CD4-positive, alpha-beta T cell (primary cell): ENCODE measurements at regions not wholly inside any gene's neighbourhood (a gene's known extent, or its start where the extent isn't known, plus 50 kb on each side); places are given as distances from the start of the nearest gene placed in this dataset.

Experiments
- ATAC-seq: fragments of 200-7000 bp; cut with Tn5 transposase; one replicate; pipeline ENCODE4 v1.10.0; 2022; ENCODE audit warnings: mild to moderate bottlenecking; ENCODE audit not compliant: poor library complexity
- CTCF ChIA-PET: fragments of 350-600 bp; sonication (Branson Sonifier 250); formaldehyde crosslinking; loops from one replicate; lab custom pipeline; 2021; ENCODE audit warnings: antibody characterized with exemption, inconsistent platforms; lab: Charles Lee
- POLR2A ChIA-PET: fragments of 350-600 bp; sonication (Branson Sonifier 250); formaldehyde crosslinking; loops from one replicate; lab custom pipeline; 2021; ENCODE audit warnings: antibody characterized with exemption, inconsistent platforms; lab: Charles Lee
- DNase-seq, 14 experiments: peaks; one replicate each; pipeline ENCODE4 v3.0.0-alpha.2; 2013 to 2020; ENCODE audit warnings: mixed read lengths in 2 of 14
- H3K27ac ChIP-seq, 2 donors: one replicate each; pipeline versions ENCODE4 v1.5.1 to v1.7.0; 2013; ENCODE audit warnings: low read length in 2 of 2, low read depth in 1 of 2, mild to moderate bottlenecking in 1 of 2
- H3K27me3 ChIP-seq, 2 experiments: 1 replicate in 1 of 2; 2 replicates in 1 of 2; pipeline versions ENCODE4 v1.6.1 to v1.7.0; 2013; ENCODE audit warnings: low read length in 2 of 2, control low read depth in 1 of 2, mild to moderate bottlenecking in 1 of 2, moderate library complexity in 1 of 2; ENCODE audit not compliant: insufficient read depth in 2 of 2, control insufficient read depth in 1 of 2
- H3K36me3 ChIP-seq: one replicate; pipeline ENCODE4 v1.6.1; 2013; ENCODE audit warnings: low read length, control low read depth; ENCODE audit not compliant: insufficient read depth
- H3K4me1 ChIP-seq: one replicate; pipeline ENCODE4 v1.6.1; 2013; ENCODE audit warnings: low read length, control low read depth; ENCODE audit not compliant: insufficient read depth
- H3K4me3 ChIP-seq: one replicate; pipeline ENCODE4 v1.5.1; 2013; ENCODE audit warnings: mild to moderate bottlenecking, low read length, moderate library complexity
- H3K9me3 ChIP-seq, 2 experiments: 1 replicate in 1 of 2; 2 replicates in 1 of 2; pipeline versions ENCODE4 v1.6.1 to v1.7.0; 2013; ENCODE audit warnings: low read length in 2 of 2, mild to moderate bottlenecking in 2 of 2, control low read depth in 1 of 2, moderate library complexity in 1 of 2; ENCODE audit not compliant: control insufficient read depth in 1 of 2, insufficient read depth in 1 of 2
- H3K27ac Mint-ChIP-seq: one replicate; pipeline ENCODE4 v1.8.0; 2020; ENCODE audit warnings: mixed read lengths
- H3K27me3 Mint-ChIP-seq: one replicate; pipeline ENCODE4 v1.8.0; 2021; ENCODE audit warnings: mixed read lengths
- H3K36me3 Mint-ChIP-seq: one replicate; pipeline ENCODE4 v1.8.0; 2021; ENCODE audit warnings: low read depth, mixed read lengths
- H3K4me1 Mint-ChIP-seq: one replicate; pipeline ENCODE4 v1.8.0; 2021; ENCODE audit warnings: low read depth, mixed read lengths
- H3K4me3 Mint-ChIP-seq: one replicate; pipeline ENCODE4 v1.8.0; 2020; ENCODE audit warnings: mild to moderate bottlenecking, mixed read lengths
- H3K9me3 Mint-ChIP-seq: one replicate; pipeline ENCODE4 v1.8.0; 2020; ENCODE audit warnings: mixed read lengths
- CTCF ChIP-seq: fragments of 200-600 bp; IDR thresholded peaks from one replicate; pipeline ENCODE4 v1.8.0; 2022; ENCODE audit warnings: antibody characterized with exemption, mild to moderate bottlenecking
- intact Hi-C, 2 experiments: fragments of 100-400 bp; cut with DNase I in 1 of 2; cut with micrococcal nuclease in 1 of 2; formaldehyde crosslinking; loops; one replicate each; pipeline versions ENCODE4 v1.15.1 to v1.9.0; 2023 to 2025; cut with DNase I, micrococcal nuclease

GRCh38 chr11:116692318-116693101 is 80.3 kb downstream of the BUD13 start:
- H3K27ac ChIP-seq: no peak overlapping the region
- intact Hi-C loops: loop anchor here (5.0 kb wide), 2 partner anchors 475 to 1360 kb away; no protein-coding TSS in a partner anchor
- no peak for DNase-seq
- H3K9me3 ChIP-seq: no peaks in the 10 kb centered on the region
- H3K4me3 ChIP-seq: no peak overlapping the region
- ATAC-seq: no peak
- peaks cover 5% of the 10 kb centered on the region for H3K27me3 Mint-ChIP-seq
- ChIA-PET POLR2A (no interaction called here), CTCF (interaction anchor here (1.0 kb wide), 3 partner anchors 9 to 1954 kb away, joined by 3 to 6 read pairs (median 3); no protein-coding TSS in a partner anchor)
- H3K4me1 Mint-ChIP-seq: no peaks in the 10 kb centered on the region
- H3K27ac Mint-ChIP-seq: no peak overlapping the region
- H3K36me3 ChIP-seq: no peaks in the 10 kb centered on the region
- no peaks in the 10 kb centered on the region for H3K36me3 Mint-ChIP-seq
- peaks cover 0 to 2% of the 10 kb centered on the region in 2 experiments for H3K27me3 ChIP-seq
- H3K4me1 ChIP-seq: no peaks in the 10 kb centered on the region
- TF ChIP-seq CTCF: no peak
- H3K4me3 Mint-ChIP-seq: no peak overlapping the region
- H3K9me3 Mint-ChIP-seq: no peaks in the 10 kb centered on the region

DNA sequence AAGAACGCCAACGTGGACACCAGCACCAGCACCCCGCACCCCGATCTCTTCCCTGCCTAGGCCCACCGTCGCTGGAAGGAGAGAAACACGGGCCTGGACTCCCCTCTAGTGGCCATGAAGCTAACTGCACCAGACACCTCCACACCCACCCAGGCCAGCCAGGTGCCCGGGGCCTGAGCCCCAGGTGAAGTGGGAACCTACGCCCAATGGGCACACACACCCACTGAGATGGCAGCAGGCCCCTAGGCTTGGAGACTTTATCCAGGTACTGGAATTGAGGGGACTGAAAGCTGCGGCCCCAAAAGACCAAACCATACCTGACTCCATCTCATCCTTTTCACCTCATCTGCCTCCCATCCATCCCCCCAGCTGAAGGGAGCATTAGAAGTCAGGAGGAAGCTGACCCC is 81.0 kb downstream of the BUD13 start:
- Histone ChIP-seq H3K27ac (no peak overlapping the region), H3K27me3 (peaks cover 0 to 2% of the 10 kb centered on the region in 2 experiments), H3K4me3 (no peak overlapping the region), H3K36me3 (no peaks in the 10 kb centered on the region), H3K9me3 (no peaks in the 10 kb centered on the region), H3K4me1 (no peaks in the 10 kb centered on the region)
- Mint-ChIP-seq H3K4me1 (no peaks in the 10 kb centered on the region), H3K9me3 (no peaks in the 10 kb centered on the region), H3K27me3 (peaks cover 10% of the 10 kb centered on the region), H3K4me3 (no peak overlapping the region), H3K27ac (no peak overlapping the region), H3K36me3 (no peaks in the 10 kb centered on the region)
- DNase-seq (peak; percentile 26 to 70 (median 45)), ATAC-seq (peak; percentile 83)
- ChIA-PET CTCF (interaction anchor here (1.0 kb wide), 3 partner anchors 10 to 1953 kb away, joined by 3 to 6 read pairs (median 3); no protein-coding TSS in a partner anchor), POLR2A (no interaction called here)
- peak; percentile 78 for TF ChIP-seq CTCF
- intact Hi-C loops: loop anchor here (5.0 kb wide), 2 partner anchors 474 to 1359 kb away; no protein-coding TSS in a partner anchor

DNA sequence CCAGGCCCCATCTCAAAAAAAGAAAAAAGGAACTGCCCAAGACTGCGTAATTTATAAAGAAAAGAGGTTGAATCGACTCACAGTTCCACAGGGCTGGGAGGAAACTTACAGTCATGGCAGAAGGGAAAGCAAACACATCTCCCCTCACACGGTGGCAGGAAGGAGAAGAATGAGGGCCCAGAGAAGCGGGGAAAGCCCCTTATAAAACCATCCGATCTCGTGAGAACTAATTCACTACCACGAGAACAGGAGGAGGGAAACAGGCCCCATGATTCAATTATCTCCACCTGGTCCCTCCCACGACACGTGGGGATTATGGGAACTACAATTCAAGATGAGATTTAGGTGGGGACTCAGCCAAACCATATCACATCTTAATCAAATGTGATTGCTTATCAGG is 82.2 kb downstream of the BUD13 start:
- POLR2A ChIA-PET: no interaction called here
- no peak for ATAC-seq

More for the DNA sequence above, 82.2 kb downstream of the BUD13 start:
- Histone ChIP-seq H3K36me3 (no peaks in the 10 kb centered on the region), H3K27me3 (peaks cover 0 to 2% of the 10 kb centered on the region in 2 experiments), H3K9me3 (no peaks in the 10 kb centered on the region), H3K4me3 (no peak overlapping the region), H3K27ac (no peak overlapping the region), H3K4me1 (no peaks in the 10 kb centered on the region)
- no peak for TF ChIP-seq CTCF
- DNase-seq: no peak
- intact Hi-C loops: loop anchor here (5.0 kb wide), 2 partner anchors 473 to 1358 kb away; no protein-coding TSS in a partner anchor
- peaks cover 11% of the 10 kb centered on the region for H3K27me3 Mint-ChIP-seq
- CTCF ChIA-PET: no interaction called here
- H3K4me3 Mint-ChIP-seq: no peak overlapping the region
- no peaks in the 10 kb centered on the region for H3K4me1 Mint-ChIP-seq
- H3K27ac Mint-ChIP-seq: no peak overlapping the region
- no peaks in the 10 kb centered on the region for H3K36me3 Mint-ChIP-seq
- no peaks in the 10 kb centered on the region for H3K9me3 Mint-ChIP-seq
